ENCODE measurements at regions not wholly inside any gene's neighbourhood (a gene's known extent, or its start where the extent isn't known, plus 50 kb on each side); places are given as distances from the start of the nearest gene placed in this dataset.

DNA sequence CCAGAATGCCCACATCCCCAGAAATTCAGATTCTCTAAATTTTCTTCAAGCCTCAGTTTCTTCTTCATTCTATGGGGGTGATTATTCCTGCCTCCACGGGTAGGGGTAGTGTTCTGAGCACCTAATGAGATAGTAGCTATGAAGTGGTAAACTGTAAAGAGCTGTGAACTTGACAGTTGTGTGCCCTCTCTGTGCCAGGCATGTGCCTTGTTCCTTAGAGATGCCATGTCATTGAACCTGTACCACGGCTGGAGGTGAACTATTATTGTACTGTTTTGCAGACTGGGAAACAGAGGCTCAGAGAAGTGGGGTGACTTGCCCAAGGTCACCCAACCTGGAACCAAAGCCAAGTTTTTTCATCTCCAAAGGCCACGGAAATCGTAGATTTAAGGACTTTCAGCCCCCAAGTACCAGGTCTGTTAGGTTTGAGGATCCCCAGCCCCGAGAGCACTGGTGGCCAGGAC is 67.7 kb upstream of the SIRPA start:
- TF ChIP-seq POLR2A (IDR thresholded peaks at IDR 0.05), result no peak
- TF ChIP-seq, protein P1, sequence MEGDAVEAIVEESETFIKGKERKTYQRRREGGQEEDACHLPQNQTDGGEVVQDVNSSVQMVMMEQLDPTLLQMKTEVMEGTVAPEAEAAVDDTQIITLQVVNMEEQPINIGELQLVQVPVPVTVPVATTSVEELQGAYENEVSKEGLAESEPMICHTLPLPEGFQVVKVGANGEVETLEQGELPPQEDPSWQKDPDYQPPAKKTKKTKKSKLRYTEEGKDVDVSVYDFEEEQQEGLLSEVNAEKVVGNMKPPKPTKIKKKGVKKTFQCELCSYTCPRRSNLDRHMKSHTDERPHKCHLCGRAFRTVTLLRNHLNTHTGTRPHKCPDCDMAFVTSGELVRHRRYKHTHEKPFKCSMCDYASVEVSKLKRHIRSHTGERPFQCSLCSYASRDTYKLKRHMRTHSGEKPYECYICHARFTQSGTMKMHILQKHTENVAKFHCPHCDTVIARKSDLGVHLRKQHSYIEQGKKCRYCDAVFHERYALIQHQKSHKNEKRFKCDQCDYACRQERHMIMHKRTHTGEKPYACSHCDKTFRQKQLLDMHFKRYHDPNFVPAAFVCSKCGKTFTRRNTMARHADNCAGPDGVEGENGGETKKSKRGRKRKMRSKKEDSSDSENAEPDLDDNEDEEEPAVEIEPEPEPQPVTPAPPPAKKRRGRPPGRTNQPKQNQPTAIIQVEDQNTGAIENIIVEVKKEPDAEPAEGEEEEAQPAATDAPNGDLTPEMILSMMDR (IDR thresholded peaks at IDR 0.05), result no peak

Data from Peyer's patch (tissue), 4 donors.